GM18519 (cell line): ENCODE measurements at regions not wholly inside any gene's neighbourhood (a gene's known extent, or its start where the extent isn't known, plus 50 kb on each side); places are given as distances from the start of the nearest gene placed in this dataset.
"Not testable (repeated sequence)": the region's sequence is repeated elsewhere in the genome, so short reads cannot be mapped to it uniquely, and the experiment has no call there.

Experiments
- ATAC-seq: cut with Tn5 transposase; IDR thresholded peaks from one replicate; pipeline ENCODE4 v1.9.1; 2021; ENCODE audit warnings: mild to moderate bottlenecking, moderate library complexity; ENCODE audit not compliant: unreplicated experiment, low FRiP score

GRCh38 chrX:143228600-143228999, 202.9 kb downstream of the SPANXN4 start:
- ATAC-seq = not testable (repeated sequence)

- no peak for ATAC-seq
Measured at GRCh38 chrX:143206966-143207365, 181.2 kb downstream of the SPANXN4 start.

GRCh38 chrX:143171703-143172102, 146.0 kb downstream of the SPANXN4 start:
- no peak for ATAC-seq

- ATAC-seq = peak; percentile 85
Measured at GRCh38 chrX:143165778-143166177, 140.1 kb downstream of the SPANXN4 start.

GRCh38 chrX:143139681-143140080, 114.0 kb downstream of the SPANXN4 start:
- ATAC-seq = no peak

GRCh38 chrX:143121477-143121876, 95.7 kb downstream of the SPANXN4 start:
- no peak for ATAC-seq

- no peak for ATAC-seq
Measured at GRCh38 chrX:143115466-143115865, 89.7 kb downstream of the SPANXN4 start.

GRCh38 chrX:143095816-143096215, 70.1 kb downstream of the SPANXN4 start:
- ATAC-seq = no peak

GRCh38 chrX:143095321-143095720, 69.6 kb downstream of the SPANXN4 start:
- ATAC-seq = no peak

- ATAC-seq = no peak
Measured at GRCh38 chrX:143094417-143095023, 68.8 kb downstream of the SPANXN4 start.
